SK-N-SH treated with all-trans-retinoic acid at 6 μM for 48 hours (cell line): ENCODE measurements at regions not wholly inside any gene's neighbourhood (a gene's known extent, or its start where the extent isn't known, plus 50 kb on each side); places are given as distances from the start of the nearest gene placed in this dataset.

Source experiments
- RARB ChIP-seq: fragments of 250-450 bp; sonication (Bioruptor Pico); IDR thresholded peaks from 2 replicates; pipeline ENCODE4 v1.8.0; 2021; ENCODE audit warnings: mild to moderate bottlenecking, moderate library complexity
- TF ChIP-seq, protein P1 (sequence below): fragments of 250-450 bp; sonication (Bioruptor Pico); IDR thresholded peaks from 2 replicates; pipeline ENCODE4 v1.8.0; 2020; ENCODE audit warnings: mild to moderate bottlenecking, moderate library complexity, borderline replicate concordance

DNA sequence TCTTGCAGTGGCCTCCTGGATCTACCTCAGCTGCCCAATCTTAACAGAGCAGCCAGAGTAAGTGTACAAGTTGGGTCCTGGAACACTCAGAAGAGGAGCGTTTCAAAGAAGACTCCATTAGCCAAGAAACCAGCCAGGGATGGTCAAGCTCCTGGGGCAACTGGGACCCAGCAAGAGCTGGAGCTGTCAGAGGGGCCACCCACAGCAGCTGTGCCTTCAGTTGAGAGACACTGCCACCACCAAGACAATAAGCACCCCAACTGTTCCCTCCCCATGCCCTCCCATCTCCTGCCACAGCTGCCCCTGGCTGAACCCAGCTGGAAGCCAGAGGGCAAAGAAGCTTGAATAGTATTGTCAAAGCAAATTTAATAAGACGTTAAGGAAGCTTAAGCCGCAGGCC is 110.6 kb upstream of the TLE3 start:
- TF ChIP-seq RARB (CRISPR knock-in tag), result no peak
- TF ChIP-seq, protein P1, sequence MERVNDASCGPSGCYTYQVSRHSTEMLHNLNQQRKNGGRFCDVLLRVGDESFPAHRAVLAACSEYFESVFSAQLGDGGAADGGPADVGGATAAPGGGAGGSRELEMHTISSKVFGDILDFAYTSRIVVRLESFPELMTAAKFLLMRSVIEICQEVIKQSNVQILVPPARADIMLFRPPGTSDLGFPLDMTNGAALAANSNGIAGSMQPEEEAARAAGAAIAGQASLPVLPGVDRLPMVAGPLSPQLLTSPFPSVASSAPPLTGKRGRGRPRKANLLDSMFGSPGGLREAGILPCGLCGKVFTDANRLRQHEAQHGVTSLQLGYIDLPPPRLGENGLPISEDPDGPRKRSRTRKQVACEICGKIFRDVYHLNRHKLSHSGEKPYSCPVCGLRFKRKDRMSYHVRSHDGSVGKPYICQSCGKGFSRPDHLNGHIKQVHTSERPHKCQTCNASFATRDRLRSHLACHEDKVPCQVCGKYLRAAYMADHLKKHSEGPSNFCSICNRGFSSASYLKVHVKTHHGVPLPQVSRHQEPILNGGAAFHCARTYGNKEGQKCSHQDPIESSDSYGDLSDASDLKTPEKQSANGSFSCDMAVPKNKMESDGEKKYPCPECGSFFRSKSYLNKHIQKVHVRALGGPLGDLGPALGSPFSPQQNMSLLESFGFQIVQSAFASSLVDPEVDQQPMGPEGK (CRISPR knock-in tag), result no peak
